HepG2 (cell line): ENCODE measurements at regions not wholly inside any gene's neighbourhood (a gene's known extent, or its start where the extent isn't known, plus 50 kb on each side); places are given as distances from the start of the nearest gene placed in this dataset.

Experiments
- ATAC-seq: fragments of 200-7000 bp; cut with Tn5 transposase; 3 replicates; pipeline ENCODE4 v1.9.1; 2020; ENCODE audit warnings: mild to moderate bottlenecking, moderate library complexity
- BruUV-seq: library from RNA; stranded (reverse); fragments of 400-500 nt; replicated peaks from 2 replicates; lab custom pipeline; 2021; lab: Mats Ljungman, UMichigan
- CTCF ChIA-PET: fragments of 300-600 bp; formaldehyde crosslinking; extraction: SDS; loops from one replicate; lab custom pipeline; 2021; ENCODE audit warnings: low total read pairs, inconsistent platforms, low intra/inter-chr PET ratio; lab: Yijun Ruan, JAX
- POLR2A ChIA-PET: fragments of 350-600 bp; sonication (Branson Sonifier 250); formaldehyde crosslinking; loops from one replicate; lab custom pipeline; 2020; ENCODE audit warnings: antibody characterized with exemption, inconsistent platforms; lab: Yijun Ruan, JAX
- DNase-seq: peaks from one replicate; pipeline ENCODE4 v3.0.0-alpha.2; 2015; ENCODE audit warnings: low spot score
- FAIRE-seq: peaks from 3 replicates; lab custom pipeline; 2011; peaks lifted over from hg19 to GRCh38; lab: Jason Lieb, UNC
- H2AFZ ChIP-seq: one replicate; pipeline ENCODE4 v1.6.1; 2011; ENCODE audit warnings: low read length, inconsistent platforms
- H3K27ac ChIP-seq: fragments of 300-600 bp; 3 replicates; pipeline ENCODE4 v1.8.0; 2011; ENCODE audit warnings: mixed run types, mild to moderate bottlenecking, mixed read lengths, low read length, inconsistent platforms; ENCODE audit not compliant: insufficient read depth; ENCODE audit errors: extremely low read length
- H3K27me3 ChIP-seq, 2 experiments: fragments of 200-600 bp in 1 of 2; 2 replicates in 1 of 2; 3 replicates in 1 of 2; pipeline versions ENCODE4 v1.6.0 to v1.8.0; 2011; ENCODE audit warnings: low read length in 2 of 2, mild to moderate bottlenecking in 2 of 2, moderate library complexity in 2 of 2, inconsistent platforms in 1 of 2; ENCODE audit not compliant: insufficient read depth in 2 of 2, control insufficient read depth in 1 of 2
- H3K36me3 ChIP-seq, 2 experiments: fragments of 200-600 bp in 1 of 2; replicated peaks in 1 of 2; 2 replicates in 1 of 2; 3 replicates in 1 of 2; pipeline versions ENCODE4 v1.5.1 to v1.8.0; 2011; ENCODE audit warnings: low read length in 2 of 2, inconsistent platforms in 1 of 2; ENCODE audit not compliant: insufficient read depth in 2 of 2, control insufficient read depth in 1 of 2
- H3K4me1 ChIP-seq: 2 replicates; pipeline ENCODE4 v1.5.1; 2012; ENCODE audit warnings: low read length, inconsistent platforms; ENCODE audit not compliant: insufficient read depth
- H3K4me2 ChIP-seq: 2 replicates; pipeline ENCODE4 v1.6.0; 2011; ENCODE audit warnings: low read depth, low read length, inconsistent platforms
- H3K4me3 ChIP-seq, 3 experiments: fragments of 200-600 bp in 1 of 3; sonication (generic), shearing (Covaris generic) in 1 of 3; replicated peaks in 1 of 3; 2 replicates each; pipeline ENCODE4 v1.5.1; 2011 to 2016; ENCODE audit warnings: low read length in 3 of 3, inconsistent platforms in 2 of 3, low read depth in 2 of 3, mild to moderate bottlenecking in 2 of 3, control low read depth in 1 of 3, mixed read lengths in 1 of 3; ENCODE audit not compliant: insufficient read depth in 1 of 3
- H3K79me2 ChIP-seq: one replicate; pipeline ENCODE4 v1.6.1; 2011; ENCODE audit warnings: low read length, inconsistent platforms; ENCODE audit not compliant: insufficient read depth
- H3K9ac ChIP-seq: 2 replicates; pipeline ENCODE4 v1.6.0; 2011; ENCODE audit warnings: mild to moderate bottlenecking, low read depth, low read length, inconsistent platforms; ENCODE audit not compliant: insufficient read depth
- H3K9me3 ChIP-seq: 2 replicates; pipeline ENCODE4 v1.5.1; 2012; ENCODE audit warnings: mild to moderate bottlenecking, low read length
- H4K20me1 ChIP-seq: 2 replicates; pipeline ENCODE4 v1.6.0; 2011; ENCODE audit warnings: inconsistent platforms, mild to moderate bottlenecking, low read length, moderate library complexity; ENCODE audit not compliant: insufficient read depth
- ELF3 ChIP-seq: IDR thresholded peaks from 2 replicates; pipeline ENCODE4 v1.6.1; 2016; ENCODE audit warnings: missing genetic modification reagents, missing compliant biosample characterization
- ELF4 ChIP-seq: sonication (generic); formaldehyde crosslinking; IDR thresholded peaks from 2 replicates; pipeline ENCODE4 v1.5.0; 2020; ENCODE audit warnings: missing genetic modification reagents, mild to moderate bottlenecking, moderate library complexity, borderline replicate concordance
- FOXA3 ChIP-seq: IDR thresholded peaks from 2 replicates; pipeline ENCODE4 v1.6.1; 2016; ENCODE audit warnings: missing genetic modification reagents, missing compliant biosample characterization
- GTF2F1 ChIP-seq: fragments of 150-350 bp; IDR thresholded peaks from 2 replicates; pipeline ENCODE4 v1.6.1; 2014; ENCODE audit warnings: low read length
- TERF1 ChIP-seq: sonication (generic); formaldehyde crosslinking; IDR thresholded peaks from 2 replicates; pipeline ENCODE4 v1.8.0; 2022; ENCODE audit warnings: mild to moderate bottlenecking, missing genetic modification reagents, moderate library complexity
- YEATS4 ChIP-seq: sonication (generic); formaldehyde crosslinking; IDR thresholded peaks from 2 replicates; pipeline ENCODE4 v1.4.0; 2020; ENCODE audit warnings: missing genetic modification reagents, borderline replicate concordance
- ZBTB20 ChIP-seq: sonication (generic); formaldehyde crosslinking; IDR thresholded peaks from 2 replicates; pipeline ENCODE4 v1.8.1; 2023; ENCODE audit warnings: missing genetic modification reagents, low read depth, mild to moderate bottlenecking, borderline replicate concordance
- ZNF143 ChIP-seq: sonication (generic); formaldehyde crosslinking; IDR thresholded peaks from 2 replicates; pipeline ENCODE4 v1.4.0; 2020; ENCODE audit warnings: missing genetic modification reagents
- ZNF232 ChIP-seq: sonication (generic); formaldehyde crosslinking; IDR thresholded peaks from 2 replicates; pipeline ENCODE4 v1.4.0; 2020; ENCODE audit warnings: missing genetic modification reagents, borderline replicate concordance
- ZNF570 ChIP-seq: sonication (generic); formaldehyde crosslinking; IDR thresholded peaks from 2 replicates; pipeline ENCODE4 v1.4.0; 2020; ENCODE audit warnings: mild to moderate bottlenecking, missing genetic modification reagents, borderline replicate concordance
- WGBS: methylation state at CpG from one replicate; pipeline ENCODE4 v1.1.6; 2017; ENCODE audit warnings: low lambda C conversion rate; 5-methylcytosine and 5-hydroxymethylcytosine counted together
- in situ Hi-C: cut with HindIII; loops from 2 replicates; pipeline ENCODE4 v1.10.0; 2017; ENCODE audit warnings: low pct_unique_long_range_greater_than_20kb; ENCODE audit not compliant: extremely low pct_ligation_motif_present
- intact Hi-C: fragments of 100-400 bp; cut with micrococcal nuclease; formaldehyde crosslinking; loops from one replicate; pipeline ENCODE4 v1.10.0; 2022; ENCODE audit not compliant: unreplicated experiment
- TF ChIP-seq, protein P1 (sequence below): sonication (generic); formaldehyde crosslinking; IDR thresholded peaks from 2 replicates; pipeline ENCODE4 v1.4.0; 2020; ENCODE audit warnings: missing genetic modification reagents, borderline replicate concordance
- TF ChIP-seq, protein P2 (sequence below), 2 experiments: sonication (generic) in 1 of 2; formaldehyde crosslinking in 1 of 2; IDR thresholded peaks; 2 replicates each; pipeline versions ENCODE4 v1.5.1 to v1.6.1; 2011 to 2020; ENCODE audit warnings: borderline replicate concordance in 1 of 2, low read depth in 1 of 2, low read length in 1 of 2, mild to moderate bottlenecking in 1 of 2, missing genetic modification reagents in 1 of 2, moderate library complexity in 1 of 2

- intact Hi-C loops (no loop called here), in situ Hi-C loops (no loop called here)
- CTCF ChIA-PET: no interaction called here
- ATAC-seq (no peak), FAIRE-seq (no peak), DNase-seq (no peak)
- no peaks in the 10 kb centered on the region for H4K20me1 ChIP-seq
- no peaks in the 10 kb centered on the region for H3K9me3 ChIP-seq
- no TSS peak for BruUV-seq
- H3K36me3 ChIP-seq: no peaks in the 10 kb centered on the region
- peaks cover 9% of the 10 kb centered on the region for H3K4me1 ChIP-seq
- no peaks in the 10 kb centered on the region for H3K79me2 ChIP-seq
- H3K27me3 ChIP-seq: peaks cover 0 to 15% of the 10 kb centered on the region in 2 experiments; a peak in 2 of 5 replicates
- no peak overlapping the region for H3K9ac ChIP-seq
- no peak overlapping the region for H3K4me3 ChIP-seq
- no peak overlapping the region for H3K27ac ChIP-seq
- TF ChIP-seq GTF2F1 (no peak), ZNF232 (CRISPR knock-in tag) (no peak), ZNF143 (no peak), ELF4 (CRISPR knock-in tag) (no peak), FOXA3 (no peak), TERF1 (CRISPR knock-in tag) (no peak), YEATS4 (CRISPR knock-in tag) (no peak), ZNF570 (no peak), ZBTB20 (CRISPR knock-in tag) (no peak), ELF3 (CRISPR knock-in tag) (no peak)
- TF ChIP-seq, protein P1, sequence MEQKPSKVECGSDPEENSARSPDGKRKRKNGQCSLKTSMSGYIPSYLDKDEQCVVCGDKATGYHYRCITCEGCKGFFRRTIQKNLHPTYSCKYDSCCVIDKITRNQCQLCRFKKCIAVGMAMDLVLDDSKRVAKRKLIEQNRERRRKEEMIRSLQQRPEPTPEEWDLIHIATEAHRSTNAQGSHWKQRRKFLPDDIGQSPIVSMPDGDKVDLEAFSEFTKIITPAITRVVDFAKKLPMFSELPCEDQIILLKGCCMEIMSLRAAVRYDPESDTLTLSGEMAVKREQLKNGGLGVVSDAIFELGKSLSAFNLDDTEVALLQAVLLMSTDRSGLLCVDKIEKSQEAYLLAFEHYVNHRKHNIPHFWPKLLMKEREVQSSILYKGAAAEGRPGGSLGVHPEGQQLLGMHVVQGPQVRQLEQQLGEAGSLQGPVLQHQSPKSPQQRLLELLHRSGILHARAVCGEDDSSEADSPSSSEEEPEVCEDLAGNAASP: no peak
- TF ChIP-seq, protein P2, sequence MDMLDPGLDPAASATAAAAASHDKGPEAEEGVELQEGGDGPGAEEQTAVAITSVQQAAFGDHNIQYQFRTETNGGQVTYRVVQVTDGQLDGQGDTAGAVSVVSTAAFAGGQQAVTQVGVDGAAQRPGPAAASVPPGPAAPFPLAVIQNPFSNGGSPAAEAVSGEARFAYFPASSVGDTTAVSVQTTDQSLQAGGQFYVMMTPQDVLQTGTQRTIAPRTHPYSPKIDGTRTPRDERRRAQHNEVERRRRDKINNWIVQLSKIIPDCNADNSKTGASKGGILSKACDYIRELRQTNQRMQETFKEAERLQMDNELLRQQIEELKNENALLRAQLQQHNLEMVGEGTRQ (IDR thresholded peaks at IDR 0.05; ENCODE audit: low read depth, low read length): no peak
- TF ChIP-seq, protein P2 (CRISPR knock-in tag; IDR thresholded peaks at IDR 0.05; ENCODE audit: borderline replicate concordance): no peak
- no peak overlapping the region for H3K4me2 ChIP-seq
- H2AFZ ChIP-seq: no peak overlapping the region
- 4% methylated on average over 1 of the region's 1 CpG for WGBS
- POLR2A ChIA-PET: no interaction called here
These were observed 68.1 kb downstream of the EN1 start for GRCh38 chr2:118779362-118779761.
